ENCODE measurements at regions not wholly inside any gene's neighbourhood (a gene's known extent, or its start where the extent isn't known, plus 50 kb on each side); places are given as distances from the start of the nearest gene placed in this dataset.

DNA sequence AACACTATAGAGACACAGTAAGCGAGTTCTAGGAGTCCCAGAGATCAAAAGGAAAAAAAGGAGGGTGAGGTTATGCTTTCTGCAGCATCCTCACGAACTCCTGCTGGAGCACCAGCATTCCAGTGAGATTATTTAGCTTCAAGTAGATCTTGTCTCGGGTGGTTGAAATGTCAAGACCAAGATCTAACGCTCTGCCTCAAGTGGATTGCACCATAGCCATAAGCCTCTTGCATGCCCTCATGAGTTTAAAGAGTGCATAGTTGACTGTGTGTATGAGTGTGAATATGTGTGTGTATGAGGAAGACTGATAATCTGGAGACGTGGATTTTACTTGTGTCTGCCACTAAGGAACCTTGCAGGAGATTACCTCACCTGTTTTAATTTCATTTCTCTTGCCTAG lies 335.3 kb upstream of the ADAMTSL1 start:
- Histone ChIP-seq H3K27me3 (ENCODE audit: insufficient read depth, low read length) (no peaks in the 10 kb centered on the region), H3K27ac (ENCODE audit: low read depth, low read length) (no peak overlapping the region), H3K4me1 (ENCODE audit: control insufficient read depth in 1 of 2, insufficient read depth in 2 of 2, low read length in 2 of 2) (no peaks in the 10 kb centered on the region), H3K9me2 (ENCODE audit: insufficient read depth) (no peaks in the 10 kb centered on the region), H4K20me1 (ENCODE audit: insufficient read depth) (no peaks in the 10 kb centered on the region), H2AFZ (ENCODE audit: low read depth, low read length, poor library complexity, severe bottlenecking) (no peak overlapping the region), H3K9ac (ENCODE audit: low read length) (no peak overlapping the region), H3K79me2 (ENCODE audit: insufficient read depth, low read length) (no peaks in the 10 kb centered on the region), H3K4me2 (ENCODE audit: low read length) (no peak overlapping the region), H3K4me3 (replicated peaks in 1 of 2; ENCODE audit: low read depth in 1 of 2, low read length in 2 of 2) (no peak overlapping the region), H3K36me3 (ENCODE audit: control insufficient read depth in 1 of 2, insufficient read depth in 2 of 2, low read length in 2 of 2) (no peaks in the 10 kb centered on the region), H3K9me3 (ENCODE audit: control insufficient read depth in 1 of 2, insufficient read depth in 1 of 2, low read depth in 1 of 2, low read length in 2 of 2) (peaks cover 0 to 15% of the 10 kb centered on the region in 2 experiments; a peak in 1 of 4 replicates)
- no TSS peak for BruUV-seq (replicated peaks)
- CTCF ChIA-PET, result no interaction called here
- intact Hi-C loops (cut with micrococcal nuclease), result no loop called here
- RAD21 ChIA-PET (ENCODE audit: low non-redundant PET in 1 of 2, low total read pairs in 2 of 2, uncharacterized antibody in 2 of 2, unreplicated experiment in 2 of 2), result no interaction called here
- no peak for ATAC-seq
- POLR2A ChIA-PET, result no interaction called here
- no peak for TF ChIP-seq POLR2AphosphoS5 (IDR thresholded peaks at IDR 0.05; ENCODE audit: low read depth, low read length)
- no peak for TF ChIP-seq ZFX (IDR thresholded peaks at IDR 0.05)
- TF ChIP-seq, protein P1, sequence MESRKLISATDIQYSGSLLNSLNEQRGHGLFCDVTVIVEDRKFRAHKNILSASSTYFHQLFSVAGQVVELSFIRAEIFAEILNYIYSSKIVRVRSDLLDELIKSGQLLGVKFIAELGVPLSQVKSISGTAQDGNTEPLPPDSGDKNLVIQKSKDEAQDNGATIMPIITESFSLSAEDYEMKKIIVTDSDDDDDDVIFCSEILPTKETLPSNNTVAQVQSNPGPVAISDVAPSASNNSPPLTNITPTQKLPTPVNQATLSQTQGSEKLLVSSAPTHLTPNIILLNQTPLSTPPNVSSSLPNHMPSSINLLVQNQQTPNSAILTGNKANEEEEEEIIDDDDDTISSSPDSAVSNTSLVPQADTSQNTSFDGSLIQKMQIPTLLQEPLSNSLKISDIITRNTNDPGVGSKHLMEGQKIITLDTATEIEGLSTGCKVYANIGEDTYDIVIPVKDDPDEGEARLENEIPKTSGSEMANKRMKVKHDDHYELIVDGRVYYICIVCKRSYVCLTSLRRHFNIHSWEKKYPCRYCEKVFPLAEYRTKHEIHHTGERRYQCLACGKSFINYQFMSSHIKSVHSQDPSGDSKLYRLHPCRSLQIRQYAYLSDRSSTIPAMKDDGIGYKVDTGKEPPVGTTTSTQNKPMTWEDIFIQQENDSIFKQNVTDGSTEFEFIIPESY (IDR thresholded peaks at IDR 0.05; ENCODE audit: extremely low read depth, insufficient replicate concordance, low read length), result no peak
- TF ChIP-seq SP1 (IDR thresholded peaks at IDR 0.05; ENCODE audit: low read depth), result no peak
- TF ChIP-seq POLR2A (IDR thresholded peaks at IDR 0.05; ENCODE audit: borderline replicate concordance, extremely low read depth, insufficient read depth, insufficient read length), result no peak
- TF ChIP-seq ZNF274 (IDR thresholded peaks at IDR 0.05; ENCODE audit: low read depth, low read length), result no peak
- no peak for TF ChIP-seq FOSL1 (IDR thresholded peaks at IDR 0.05; ENCODE audit: low read depth)
- TF ChIP-seq SIN3A (IDR thresholded peaks at IDR 0.05; ENCODE audit: low read depth), result no peak
- no peak for TF ChIP-seq MAX (IDR thresholded peaks at IDR 0.05)
- TF ChIP-seq CEBPB (IDR thresholded peaks at IDR 0.05; ENCODE audit: low read depth), result no peak
- TF ChIP-seq TCF7L2 (IDR thresholded peaks at IDR 0.05; ENCODE audit: borderline replicate concordance, extremely low read depth, insufficient read depth, insufficient read length), result no peak
- TF ChIP-seq REST (IDR thresholded peaks at IDR 0.05; ENCODE audit: low read depth), result no peak
- no peak for TF ChIP-seq ELF1 (IDR thresholded peaks at IDR 0.05; ENCODE audit: borderline replicate concordance, low read depth)
- TF ChIP-seq, protein P2, sequence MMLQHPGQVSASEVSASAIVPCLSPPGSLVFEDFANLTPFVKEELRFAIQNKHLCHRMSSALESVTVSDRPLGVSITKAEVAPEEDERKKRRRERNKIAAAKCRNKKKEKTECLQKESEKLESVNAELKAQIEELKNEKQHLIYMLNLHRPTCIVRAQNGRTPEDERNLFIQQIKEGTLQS (IDR thresholded peaks at IDR 0.05), result no peak
- no peak for DNase-seq (ENCODE audit: low read depth, low spot score)
